ENCODE measurements at regions not wholly inside any gene's neighbourhood (a gene's known extent, or its start where the extent isn't known, plus 50 kb on each side); places are given as distances from the start of the nearest gene placed in this dataset.

- no peak for DNase-seq
Measured at GRCh38 chr2:16266571-16266970, 326.2 kb downstream of the MYCN start.

DNA sequence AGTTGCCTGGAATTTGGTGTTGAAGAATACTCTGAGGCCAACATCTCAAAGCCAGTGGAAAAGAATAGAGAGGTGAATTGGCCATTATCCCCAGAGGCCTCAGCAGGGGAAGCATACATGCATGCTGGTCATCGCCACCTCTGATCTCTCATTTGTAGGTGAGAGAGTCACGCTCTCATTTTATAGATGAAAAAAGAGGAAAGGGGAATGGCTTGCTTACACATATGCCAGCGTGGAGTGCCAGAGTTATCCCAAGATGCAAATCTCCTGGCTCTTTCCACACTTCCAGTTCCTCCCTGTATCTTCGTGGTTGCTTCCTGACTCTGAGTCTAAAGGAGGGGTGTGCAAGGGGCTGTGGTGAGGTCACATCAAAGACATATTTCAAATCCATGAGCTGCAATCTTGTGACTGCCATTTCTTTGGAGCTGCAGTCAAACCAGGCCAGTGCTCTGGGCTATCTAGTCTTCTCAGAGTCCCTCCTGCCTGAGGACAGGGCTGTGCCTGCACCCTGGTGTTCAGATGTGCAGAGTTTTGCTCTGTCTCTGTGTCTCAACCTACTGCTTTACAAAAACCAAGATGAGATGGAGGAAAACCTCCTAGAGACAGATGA lies 324.7 kb downstream of the MYCN start:
- no peak for DNase-seq

DNA sequence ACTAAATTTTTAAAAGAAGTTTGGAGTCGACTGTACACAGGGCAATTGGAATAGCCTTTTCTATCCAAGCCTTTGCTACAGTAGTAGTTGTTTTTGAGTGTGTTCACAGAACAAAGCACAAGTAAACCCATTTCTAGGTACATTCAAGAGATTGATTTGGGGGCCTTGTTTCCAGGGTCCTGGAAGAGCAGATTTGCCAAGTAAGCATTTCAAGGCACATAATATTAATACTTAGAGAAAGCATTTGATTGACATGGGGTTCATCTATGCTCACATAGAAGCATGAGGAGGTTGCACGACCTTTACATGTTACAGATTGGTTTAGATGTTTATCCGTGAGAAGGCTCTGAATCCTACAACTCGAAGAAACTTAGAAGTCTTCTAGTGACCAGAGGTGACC lies 324.1 kb downstream of the MYCN start:
- no peak for DNase-seq

DNA sequence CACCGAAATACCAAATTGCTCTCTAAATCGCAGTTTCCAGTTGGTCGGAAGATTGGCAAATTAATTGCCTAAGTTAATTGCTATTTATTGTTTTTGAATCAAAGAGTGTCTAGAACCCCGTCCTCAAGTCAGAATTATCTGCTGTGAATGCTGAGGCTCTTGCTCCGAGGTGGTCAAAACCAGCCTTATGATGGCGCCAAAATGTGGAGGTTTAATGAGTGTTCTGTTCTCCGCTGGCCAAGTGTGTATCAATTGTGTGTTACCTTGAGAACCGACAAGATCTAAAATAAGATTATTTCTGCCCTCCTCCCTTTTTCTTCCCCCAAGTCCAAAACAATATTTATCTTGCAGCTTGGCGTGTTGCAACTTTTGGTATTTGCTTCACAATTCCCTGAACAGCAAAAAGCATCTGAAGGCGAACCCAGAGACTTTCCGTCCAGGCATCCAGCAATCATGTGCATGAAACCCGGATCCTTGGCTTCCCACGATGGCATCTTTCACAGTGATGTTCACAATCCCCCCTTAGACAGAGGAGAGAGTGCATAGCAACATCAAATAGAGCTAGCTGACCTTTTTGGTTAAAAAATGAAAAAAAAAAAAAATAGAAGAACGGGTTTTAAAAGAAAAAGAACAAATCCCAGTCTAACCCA lies 323.0 kb downstream of the MYCN start:
- no peak for DNase-seq

DNA sequence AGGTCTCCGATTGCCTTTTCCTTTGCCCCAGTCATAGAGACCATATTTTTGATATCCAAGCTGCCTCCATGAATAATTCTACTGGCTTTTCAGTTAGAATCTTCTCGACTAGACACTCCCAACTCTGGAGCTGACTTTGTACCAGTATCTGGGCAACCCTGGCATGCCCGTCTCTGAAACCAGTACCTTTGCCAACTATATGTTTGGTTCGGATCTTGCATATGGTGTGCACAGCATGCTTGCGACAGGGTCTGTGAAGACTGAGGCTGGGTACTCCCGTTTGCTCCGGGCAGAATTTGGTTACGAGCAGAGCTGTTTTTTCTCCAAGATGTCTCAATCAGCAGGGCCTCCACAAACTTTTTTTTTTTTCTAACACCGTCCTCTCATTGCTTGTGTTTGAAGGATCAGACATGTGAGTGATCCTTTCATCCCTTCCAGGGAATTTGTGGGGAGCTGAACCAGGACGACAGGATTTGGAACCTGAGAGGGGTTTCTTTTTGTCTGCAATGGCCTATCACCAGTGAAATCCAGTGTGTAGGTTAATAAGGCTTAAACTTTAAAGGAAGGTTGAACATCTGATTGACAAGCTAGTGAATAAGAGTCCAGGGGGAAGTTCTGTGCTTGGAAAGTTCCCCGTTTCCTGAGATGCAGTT lies 322.3 kb downstream of the MYCN start:
- no peak for DNase-seq

- no peak for DNase-seq
Measured at GRCh38 chr2:16261791-16262190, 321.4 kb downstream of the MYCN start.

GRCh38 chr2:16261071-16261470 lies 320.7 kb downstream of the MYCN start:
- DNase-seq: no peak

GRCh38 chr2:16260041-16260830 lies 319.9 kb downstream of the MYCN start:
- DNase-seq: no peak

DNA sequence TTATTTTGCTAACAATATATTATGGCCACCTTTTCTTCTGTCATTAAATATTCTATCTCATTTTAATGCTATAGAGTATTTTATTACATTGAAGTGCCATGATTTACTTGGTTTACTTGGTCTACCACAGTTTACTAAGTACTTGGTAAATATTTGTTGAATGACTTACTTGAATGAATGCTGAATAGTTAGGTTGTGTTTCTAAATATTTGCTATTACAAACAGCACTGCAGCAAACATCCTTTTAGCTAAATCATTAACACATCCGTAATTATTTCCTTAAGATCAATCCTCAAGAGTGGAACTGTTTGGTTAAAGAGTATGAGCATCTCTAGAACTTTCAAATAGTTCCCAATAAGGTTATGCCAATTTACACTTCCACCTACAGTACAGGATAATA lies 318.7 kb downstream of the MYCN start:
- no peak for DNase-seq

DNA sequence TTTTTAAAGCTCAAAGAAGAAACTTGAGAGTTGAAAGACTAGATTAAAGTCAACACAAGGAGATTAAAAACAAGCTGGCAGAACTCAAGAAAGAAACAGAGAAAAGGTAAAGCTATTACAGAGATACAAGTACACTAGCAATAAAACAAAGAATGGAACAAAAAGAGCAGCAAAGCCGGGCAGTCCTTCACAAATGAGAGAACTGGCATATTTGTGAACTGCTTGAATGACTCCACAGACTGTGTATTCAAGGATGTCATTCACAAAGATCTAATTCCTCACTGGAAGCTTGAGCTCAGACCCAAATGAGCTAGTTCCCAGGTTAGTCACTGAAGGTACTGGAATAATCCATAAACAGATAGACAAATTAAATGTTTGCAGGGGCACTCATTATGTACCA lies 318.0 kb downstream of the MYCN start:
- DNase-seq: no peak

DNA sequence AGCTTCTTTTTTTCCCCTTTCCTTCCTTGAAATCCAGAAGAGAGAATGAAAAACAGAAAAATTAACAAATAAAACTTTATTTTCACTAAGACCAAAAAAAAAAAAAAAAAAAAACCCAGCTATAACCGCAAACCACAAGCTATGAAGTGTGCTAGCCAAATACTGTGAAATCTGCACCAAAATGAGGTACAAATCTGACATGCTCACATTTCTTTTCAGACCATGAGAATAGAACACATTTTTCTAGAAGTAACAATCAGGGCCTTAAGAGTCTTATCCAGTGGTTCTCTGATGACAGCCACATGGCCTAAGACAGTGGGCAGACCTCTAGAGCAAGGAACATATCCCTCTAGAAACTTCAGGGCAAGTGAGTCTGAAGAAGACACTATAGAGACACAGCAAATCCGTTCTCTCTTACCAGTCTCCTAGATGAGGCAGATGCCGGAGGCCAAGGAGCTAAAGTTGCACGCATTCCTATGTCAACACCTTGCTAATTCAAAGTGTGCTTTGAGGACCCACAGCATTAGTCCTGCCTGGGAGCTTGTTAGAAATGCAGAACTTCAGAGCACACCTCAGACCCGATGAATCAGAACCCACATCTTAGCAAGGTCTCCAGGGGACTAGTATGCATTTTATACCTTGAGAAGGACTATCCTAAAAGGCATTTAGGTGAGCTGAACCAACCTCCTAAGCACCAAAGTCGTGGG lies 317.1 kb downstream of the MYCN start:
- no peak for DNase-seq

- no peak for DNase-seq
Measured at GRCh38 chr2:16256601-16257321, 316.4 kb downstream of the MYCN start.

DNA sequence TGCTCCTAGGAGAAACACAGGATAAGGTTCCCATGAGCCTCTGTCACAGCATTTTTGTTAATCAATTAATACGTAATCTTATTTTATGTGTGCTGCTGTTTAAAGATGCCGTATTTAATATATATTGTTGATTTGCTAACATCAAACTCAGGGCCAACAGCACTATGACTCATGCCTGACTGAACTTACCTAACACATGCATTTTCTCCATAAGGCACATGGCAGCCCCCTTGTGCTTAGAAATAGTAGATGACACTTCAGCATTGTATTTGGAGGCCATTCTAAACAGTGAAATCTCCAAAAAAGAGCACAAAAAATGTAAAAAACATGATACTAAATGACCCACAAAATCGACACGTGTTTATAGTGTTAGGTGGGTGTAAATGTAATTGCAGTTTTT lies 314.8 kb downstream of the MYCN start:
- DNase-seq: no peak

DNA sequence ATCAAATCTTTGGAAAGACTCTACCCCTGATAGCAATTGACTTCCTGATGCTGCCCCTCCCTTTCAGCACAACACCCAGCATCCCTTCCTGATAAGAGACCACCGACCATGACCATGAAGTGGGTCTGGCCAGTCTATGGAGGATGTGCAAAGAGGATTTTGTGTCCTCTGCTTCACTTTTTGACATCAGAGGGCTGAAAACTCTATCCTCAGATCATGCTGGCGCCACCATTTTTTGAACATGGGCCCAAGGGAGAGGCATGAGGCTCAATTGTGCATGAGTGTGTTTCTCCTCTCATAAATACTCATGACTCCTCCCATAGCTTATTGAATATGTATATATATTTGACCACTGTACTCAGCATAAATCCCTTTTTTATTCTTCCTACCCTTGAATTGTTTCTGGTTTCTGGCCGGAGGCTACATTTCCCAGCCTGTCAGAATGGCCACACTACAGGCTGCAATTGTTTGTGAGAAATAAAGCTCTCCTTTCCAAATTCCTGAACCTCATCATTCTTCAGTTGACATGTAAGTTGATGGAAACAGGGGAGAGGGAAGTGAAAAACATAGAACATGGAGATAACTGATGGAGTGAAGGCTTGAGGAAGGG lies 314.1 kb downstream of the MYCN start:
- no peak for DNase-seq

GRCh38 chr2:16253291-16253690 lies 312.9 kb downstream of the MYCN start:
- DNase-seq: no peak

- DNase-seq: no peak
Measured at GRCh38 chr2:16252891-16253290, 312.5 kb downstream of the MYCN start.

DNA sequence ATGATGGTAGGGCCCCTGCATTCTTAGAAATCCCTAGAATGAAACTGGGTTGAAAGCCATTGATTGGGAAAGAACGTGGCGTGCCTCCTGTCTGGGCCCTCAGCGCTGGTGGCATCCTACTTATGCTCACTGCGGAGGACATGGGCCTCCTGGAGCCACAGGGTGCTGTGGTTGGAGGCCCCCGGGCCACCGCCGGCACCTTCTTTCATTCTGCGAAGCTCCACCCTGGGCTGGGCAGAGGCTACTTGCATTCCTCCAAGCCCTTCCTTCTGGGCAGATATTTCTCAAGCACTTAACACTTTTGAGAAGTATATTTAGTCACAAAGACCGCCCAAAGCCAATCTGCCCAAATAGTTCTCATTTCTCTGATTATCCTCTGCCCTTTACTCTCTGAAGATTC lies 311.9 kb downstream of the MYCN start:
- DNase-seq: no peak

- no peak for DNase-seq
Measured at GRCh38 chr2:16251511-16252225, 311.3 kb downstream of the MYCN start.

- DNase-seq: no peak
Measured at GRCh38 chr2:16250886-16251285, 310.5 kb downstream of the MYCN start.

DNA sequence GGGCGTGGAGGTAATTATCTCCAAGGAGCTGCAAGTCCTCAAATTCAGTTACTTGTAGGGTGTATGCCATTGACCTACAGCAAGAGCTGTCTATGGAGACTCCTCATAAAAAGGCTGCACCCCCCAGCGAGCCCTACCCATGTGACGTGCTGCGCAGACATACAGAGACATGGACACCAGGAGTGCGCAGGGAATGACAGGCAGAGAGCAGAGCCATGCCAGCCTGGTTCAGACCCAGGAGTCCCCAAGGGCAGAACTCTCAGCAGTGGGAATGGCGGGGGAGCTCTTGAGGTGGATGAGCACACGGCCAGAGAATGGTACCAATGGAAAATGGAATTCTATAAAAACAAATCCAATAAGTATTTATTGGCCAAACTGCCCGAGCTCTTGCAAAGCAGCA lies 310.1 kb downstream of the MYCN start:
- no peak for DNase-seq

DNA sequence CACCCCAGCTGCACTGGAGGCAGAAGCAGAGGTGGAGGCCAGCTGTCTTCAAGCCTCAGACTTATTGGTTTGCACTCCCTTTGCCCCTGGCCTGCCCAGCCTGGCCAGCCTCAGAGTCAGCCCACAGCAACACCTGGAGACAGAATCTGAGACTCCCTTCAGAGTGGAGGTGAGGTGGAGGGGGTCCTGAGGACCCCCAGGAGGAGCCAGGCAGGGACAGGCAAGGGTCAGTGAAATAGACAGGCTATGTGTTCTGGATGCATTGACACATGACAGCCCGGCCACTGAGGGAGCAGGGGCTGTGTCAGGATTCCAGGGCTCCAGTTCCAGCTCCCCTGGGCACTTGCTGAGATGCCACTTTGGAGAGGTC lies 309.7 kb downstream of the MYCN start:
- no peak for DNase-seq

Data from CD4-positive, alpha-beta T cell treated with Interleukin-10 for 1 hour (primary cell).